HG03103 (cell line): ENCODE measurements at regions not wholly inside any gene's neighbourhood (a gene's known extent, or its start where the extent isn't known, plus 50 kb on each side); places are given as distances from the start of the nearest gene placed in this dataset.

ENCODE experiments used
- ATAC-seq: cut with Tn5 transposase; IDR thresholded peaks from one replicate; pipeline ENCODE4 v1.9.1; 2021; ENCODE audit warnings: low read depth; ENCODE audit not compliant: unreplicated experiment

- ATAC-seq = no peak
Observed at GRCh38 chr2:176639016-176639343, 369.7 kb downstream of the MTX2 start.

- no peak for ATAC-seq
Observed at GRCh38 chr2:176639671-176640070, 370.4 kb downstream of the MTX2 start.

GRCh38 chr2:176641436-176641835, 372.2 kb downstream of the MTX2 start:
- ATAC-seq = no peak

GRCh38 chr2:176642074-176642473, 372.8 kb downstream of the MTX2 start:
- no peak for ATAC-seq

GRCh38 chr2:176643646-176644045, 374.4 kb downstream of the MTX2 start:
- ATAC-seq = no peak

- ATAC-seq = no peak
Observed at GRCh38 chr2:176645494-176645893, 376.3 kb downstream of the MTX2 start.

GRCh38 chr2:176646033-176646615, 376.9 kb downstream of the MTX2 start:
- ATAC-seq = no peak

GRCh38 chr2:176647325-176648165, 378.3 kb downstream of the MTX2 start:
- ATAC-seq = no peak

- ATAC-seq = no peak
Observed at GRCh38 chr2:176648700-176649297, 379.6 kb downstream of the MTX2 start.

- ATAC-seq = no peak
Observed at GRCh38 chr2:176650104-176650837, 381.0 kb downstream of the MTX2 start.

- ATAC-seq = no peak
Observed at GRCh38 chr2:176650838-176651555, 381.8 kb downstream of the MTX2 start.

- ATAC-seq = no peak
Observed at GRCh38 chr2:176652300-176653182, 383.3 kb downstream of the MTX2 start.

GRCh38 chr2:176653479-176654443, 384.5 kb downstream of the MTX2 start:
- peak; percentile 91 for ATAC-seq

GRCh38 chr2:176656038-176656775, 387.0 kb downstream of the MTX2 start:
- no peak for ATAC-seq

- ATAC-seq = no peak
Observed at GRCh38 chr2:176656776-176657140, 387.5 kb downstream of the MTX2 start.

- ATAC-seq = no peak
Observed at GRCh38 chr2:176657393-176657792, 388.2 kb downstream of the MTX2 start.

- no peak for ATAC-seq
Observed at GRCh38 chr2:176658708-176659107, 389.5 kb downstream of the MTX2 start.

GRCh38 chr2:176662753-176663152, 393.5 kb downstream of the MTX2 start:
- ATAC-seq = no peak
